GM21423 (cell line): ENCODE measurements at regions not wholly inside any gene's neighbourhood (a gene's known extent, or its start where the extent isn't known, plus 50 kb on each side); places are given as distances from the start of the nearest gene placed in this dataset.

Experiments
- ATAC-seq: cut with Tn5 transposase; IDR thresholded peaks from one replicate; pipeline ENCODE4 v1.9.1; 2021; ENCODE audit warnings: mild to moderate bottlenecking, moderate library complexity; ENCODE audit not compliant: unreplicated experiment

DNA sequence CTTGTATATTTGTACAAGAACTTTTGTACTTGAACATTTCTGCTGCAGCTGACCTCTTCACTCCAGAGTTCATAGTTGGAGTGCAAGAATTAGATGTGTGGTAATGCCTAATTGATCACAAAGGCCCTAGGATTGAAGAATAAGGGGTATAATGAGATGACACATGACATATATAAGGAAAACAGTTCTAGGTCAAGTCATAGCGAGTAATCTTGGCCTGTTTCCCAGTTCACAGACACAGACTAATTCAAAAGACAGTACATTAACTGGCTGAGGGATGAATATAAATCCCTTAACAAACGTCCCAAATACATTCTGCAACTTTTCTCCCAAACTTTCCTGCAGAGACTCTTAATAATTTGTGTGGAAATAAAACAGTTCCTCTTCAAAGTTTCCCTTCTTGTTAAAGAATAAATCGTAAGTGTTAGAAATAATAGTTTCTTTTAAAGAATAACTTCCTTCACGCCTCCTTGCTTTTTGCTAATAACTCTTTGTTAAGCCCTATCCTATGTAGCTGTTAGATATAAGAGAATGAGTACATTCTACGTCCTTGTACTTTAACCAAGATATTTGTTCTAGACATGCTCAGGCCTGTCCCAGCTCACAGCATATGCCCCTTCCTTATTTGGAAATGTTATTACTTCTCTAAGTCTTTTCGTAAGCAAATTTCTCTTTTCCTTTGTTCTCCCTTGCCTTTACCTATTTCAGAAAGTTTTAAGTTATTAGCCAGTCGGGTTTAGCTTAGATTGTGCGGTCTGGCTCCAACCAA is 556.4 kb upstream of the CTNND2 start:
- no peak for ATAC-seq

- ATAC-seq, result no peak
Observed at GRCh38 chr5:12459326-12459725, 555.1 kb upstream of the CTNND2 start.

GRCh38 chr5:12419075-12419474 is 514.8 kb upstream of the CTNND2 start:
- ATAC-seq, result no peak

DNA sequence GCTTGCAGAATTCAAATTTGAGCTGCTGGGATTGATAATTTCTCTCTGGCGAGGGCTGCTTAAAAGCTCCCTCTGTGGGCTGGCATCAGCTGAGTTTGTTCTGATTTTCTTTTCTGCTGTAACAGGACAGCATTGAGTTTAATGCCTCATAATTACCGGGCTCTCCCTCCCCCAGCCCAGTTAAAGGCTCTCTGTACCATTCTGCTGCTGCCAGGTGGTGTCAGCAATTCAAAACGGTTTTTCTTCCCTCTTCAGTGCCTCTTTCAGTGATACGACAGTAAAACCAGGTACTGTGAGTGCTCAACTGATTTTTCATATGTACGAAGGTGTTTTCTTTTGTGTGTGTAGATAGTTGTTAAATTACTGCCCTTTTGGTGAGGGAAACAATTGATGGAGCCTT is 509.3 kb upstream of the CTNND2 start:
- no peak for ATAC-seq

DNA sequence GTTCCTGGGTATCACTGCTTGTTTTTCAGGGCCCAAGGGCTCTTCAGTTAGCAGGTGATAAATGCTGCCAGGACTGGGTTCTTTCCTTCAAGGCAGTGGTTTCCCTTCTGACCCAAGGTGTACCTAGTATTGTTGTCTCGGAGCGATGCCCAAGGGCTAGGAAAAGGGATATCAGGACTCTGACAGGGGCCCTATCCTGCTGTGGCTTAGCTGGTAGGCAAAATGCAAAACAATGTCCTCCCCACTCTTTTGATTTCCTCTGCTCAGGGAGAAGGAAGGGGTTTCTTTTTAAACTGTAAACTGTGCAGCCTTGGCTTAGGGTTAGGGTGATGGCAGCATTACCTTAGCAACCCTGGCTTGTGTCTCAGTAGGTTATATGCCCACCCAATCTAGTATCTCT is 508.8 kb upstream of the CTNND2 start:
- ATAC-seq, result no peak

DNA sequence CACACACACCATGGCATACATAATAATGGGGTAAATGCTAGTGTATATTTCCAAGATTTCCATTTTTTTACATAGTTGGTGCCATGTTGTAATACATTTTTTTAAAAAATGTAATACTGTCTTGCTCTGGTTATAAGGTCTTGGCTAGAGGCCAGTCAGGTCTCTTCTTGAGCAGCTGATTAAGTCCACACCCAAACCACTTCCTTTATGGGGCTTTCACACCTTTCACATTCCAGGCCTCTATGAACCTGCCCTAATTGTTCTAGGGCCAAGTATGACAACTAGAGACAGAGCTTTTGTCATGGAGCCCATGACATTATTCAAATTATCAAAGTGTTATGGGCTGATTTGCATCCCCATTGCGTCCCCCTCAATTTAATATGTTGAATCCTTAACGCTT is 495.6 kb upstream of the CTNND2 start:
- no peak for ATAC-seq

- no peak for ATAC-seq
Observed at GRCh38 chr5:12392246-12392645, 488.0 kb upstream of the CTNND2 start.

GRCh38 chr5:12385095-12385494 is 480.8 kb upstream of the CTNND2 start:
- ATAC-seq, result no peak

- no peak for ATAC-seq
Observed at GRCh38 chr5:12384005-12384404, 479.8 kb upstream of the CTNND2 start.

- no peak for ATAC-seq
Observed at GRCh38 chr5:12367973-12368372, 463.7 kb upstream of the CTNND2 start.

DNA sequence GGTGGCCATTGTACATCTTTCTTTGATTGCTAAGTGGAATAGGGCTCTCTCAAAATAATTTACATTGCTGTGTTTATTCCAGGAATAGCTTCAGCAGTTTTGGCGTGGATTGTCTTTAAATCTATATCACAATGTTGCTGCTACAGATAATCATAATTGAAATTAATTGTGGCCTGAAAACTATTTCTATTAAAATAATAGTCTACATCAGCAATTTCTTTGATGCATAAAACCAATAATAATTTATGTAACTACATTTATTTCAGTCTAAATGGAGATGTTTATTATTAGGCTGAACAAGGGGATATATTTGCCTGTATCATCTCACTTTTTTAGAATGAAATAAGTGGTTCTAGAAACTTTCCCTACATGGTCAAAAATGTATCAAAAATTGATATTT is 456.0 kb upstream of the CTNND2 start:
- no peak for ATAC-seq

- no peak for ATAC-seq
Observed at GRCh38 chr5:12358371-12359090, 454.3 kb upstream of the CTNND2 start.

- ATAC-seq, result no peak
Observed at GRCh38 chr5:12357626-12358025, 453.4 kb upstream of the CTNND2 start.

GRCh38 chr5:12354686-12355085 is 450.4 kb upstream of the CTNND2 start:
- ATAC-seq, result no peak

DNA sequence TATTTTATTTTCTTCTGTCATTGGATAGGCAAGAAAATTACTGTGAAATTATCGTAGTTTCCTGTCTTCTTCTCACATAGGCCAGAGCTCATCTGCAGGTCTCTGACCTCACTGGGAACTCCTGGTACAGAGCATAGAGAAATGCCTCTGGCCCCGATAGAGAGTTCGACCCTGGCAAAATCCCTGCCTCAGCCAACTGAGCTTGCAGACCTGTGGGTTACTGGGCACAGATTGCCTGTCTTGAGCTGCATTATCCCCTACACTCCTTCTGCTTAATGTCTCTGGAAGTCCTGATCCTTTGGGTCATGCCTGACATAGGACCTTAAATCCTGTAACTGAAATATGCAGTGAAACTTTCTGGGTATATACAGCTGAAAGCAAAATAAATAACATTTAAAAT is 439.3 kb upstream of the CTNND2 start:
- no peak for ATAC-seq

DNA sequence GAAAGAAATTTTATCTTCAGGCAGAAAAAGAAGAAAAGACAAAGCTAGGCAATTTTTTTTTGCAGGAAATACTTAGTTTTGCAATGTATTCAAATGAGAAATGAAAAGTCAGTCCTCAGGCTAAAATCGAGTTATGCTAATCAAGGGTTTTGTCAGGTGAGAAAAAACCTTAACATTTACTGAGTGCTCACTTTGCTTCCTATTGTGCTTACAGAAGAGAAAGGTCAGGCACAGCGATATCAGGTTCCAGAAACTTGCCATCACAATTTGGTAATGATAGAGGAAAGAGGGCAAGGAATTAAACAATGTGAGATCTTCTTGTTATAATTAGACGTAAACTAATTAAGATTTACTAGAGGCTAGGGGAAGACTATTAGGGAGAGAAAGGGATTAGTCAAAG is 431.7 kb upstream of the CTNND2 start:
- ATAC-seq, result no peak

DNA sequence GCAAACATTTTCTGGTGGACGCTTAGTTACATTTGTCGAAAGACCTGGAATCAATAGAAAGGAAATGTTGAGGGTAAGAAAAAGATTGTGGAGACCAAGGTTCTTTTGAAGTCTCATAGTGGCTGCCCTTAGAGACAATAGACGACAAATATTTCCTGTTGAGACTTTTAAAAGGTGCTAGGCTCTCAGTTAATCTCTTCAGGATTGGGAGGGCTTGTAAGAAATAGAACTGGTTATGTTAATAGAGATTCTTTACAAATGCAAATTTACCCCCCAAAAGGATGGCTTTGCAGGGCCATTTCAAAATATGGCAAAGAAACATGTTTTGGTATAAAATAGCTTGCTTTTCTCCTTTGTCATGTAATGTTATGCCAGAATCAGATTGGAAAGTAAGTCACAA is 428.2 kb upstream of the CTNND2 start:
- no peak for ATAC-seq

DNA sequence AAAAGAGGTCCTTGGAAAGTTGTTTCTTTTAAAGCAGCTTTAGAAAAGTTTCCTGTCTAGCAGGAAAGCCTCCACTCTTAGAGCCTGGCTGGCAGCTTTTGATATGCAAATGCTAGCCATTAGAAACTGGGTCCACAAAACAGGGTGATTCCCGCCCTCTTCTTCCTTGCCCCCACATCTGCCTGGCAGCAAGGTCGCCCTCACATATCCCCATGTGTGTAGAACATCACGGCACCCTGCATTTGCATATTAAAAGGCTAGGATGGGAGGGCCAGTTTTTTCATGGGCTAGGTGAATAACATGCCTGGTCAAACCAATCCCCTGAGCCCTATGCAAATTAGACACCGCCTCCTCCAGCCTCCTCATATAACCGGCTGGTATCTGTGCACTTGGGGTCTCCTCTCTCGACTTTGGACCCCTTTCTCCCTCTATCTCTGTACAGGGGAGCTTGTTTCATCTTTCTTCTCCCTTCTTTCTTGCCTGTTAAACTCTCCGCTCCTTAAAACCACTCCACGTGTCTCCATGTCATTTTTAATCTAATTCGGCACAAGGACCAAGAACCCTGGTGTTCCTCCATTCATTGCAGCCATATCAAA is 426.8 kb upstream of the CTNND2 start:
- no peak for ATAC-seq

- no peak for ATAC-seq
Observed at GRCh38 chr5:12330381-12330780, 426.1 kb upstream of the CTNND2 start.

GRCh38 chr5:12323637-12324229 is 419.5 kb upstream of the CTNND2 start:
- no peak for ATAC-seq

DNA sequence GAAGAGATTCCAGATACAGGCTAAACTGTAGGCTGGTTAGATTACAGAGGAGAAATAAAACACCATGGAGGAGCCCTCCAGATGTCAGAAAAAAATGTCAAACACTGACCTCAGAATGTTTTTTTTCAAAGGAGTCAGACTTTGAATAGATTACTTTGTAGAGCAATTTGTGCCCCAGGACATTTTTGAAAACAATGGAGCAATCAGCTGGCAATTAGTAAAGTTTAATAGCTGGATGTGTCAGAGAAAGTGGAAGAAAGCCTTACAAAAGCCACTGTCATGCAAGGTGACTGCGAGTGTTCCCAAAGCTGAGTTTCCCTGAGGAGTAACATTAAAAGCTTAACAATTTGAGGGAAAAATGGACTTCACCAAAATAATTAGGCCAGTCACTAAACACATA is 417.8 kb upstream of the CTNND2 start:
- ATAC-seq, result no peak

GRCh38 chr5:12320331-12320730 is 416.1 kb upstream of the CTNND2 start:
- ATAC-seq, result no peak
